HEK293T (cell line): ENCODE measurements at regions not wholly inside any gene's neighbourhood (a gene's known extent, or its start where the extent isn't known, plus 50 kb on each side); places are given as distances from the start of the nearest gene placed in this dataset.
"Not testable (repeated sequence)": the region's sequence is repeated elsewhere in the genome, so short reads cannot be mapped to it uniquely, and the experiment has no call there.

Source experiments
- CTCF ChIA-PET: fragments of 350-600 bp; formaldehyde crosslinking; extraction: SDS; loops from one replicate; lab custom pipeline; 2021; ENCODE audit warnings: antibody characterized with exemption, inconsistent platforms; lab: Yijun Ruan, JAX
- POLR2A ChIA-PET: fragments of 350-600 bp; formaldehyde crosslinking; extraction: SDS; loops from one replicate; lab custom pipeline; 2020; ENCODE audit warnings: antibody characterized with exemption, inconsistent platforms; lab: Yijun Ruan, JAX
- DNase-seq: peaks from one replicate; pipeline ENCODE4 v3.0.0; 2012; ENCODE audit warnings: mixed read lengths; ENCODE audit errors: extremely low spot score
- ARNT ChIP-seq: fragments of 450-650 bp; IDR thresholded peaks from 2 replicates; pipeline ENCODE4 v1.6.1; 2017; ENCODE audit warnings: mild to moderate bottlenecking
- BHLHE40 ChIP-seq: fragments of 450-650 bp; IDR thresholded peaks from 2 replicates; pipeline ENCODE4 v1.6.1; 2016; ENCODE audit warnings: mild to moderate bottlenecking, moderate library complexity, borderline replicate concordance
- CTBP1 ChIP-seq: fragments of 450-650 bp; IDR thresholded peaks from 2 replicates; pipeline ENCODE4 v1.6.1; 2016; ENCODE audit warnings: borderline replicate concordance
- ELF4 ChIP-seq: fragments of 450-650 bp; IDR thresholded peaks from 2 replicates; pipeline ENCODE4 v1.6.1; 2017; ENCODE audit warnings: antibody characterized with exemption
- FOXA1 ChIP-seq: fragments of 450-650 bp; IDR thresholded peaks from 2 replicates; pipeline ENCODE4 v1.6.1; 2016; ENCODE audit warnings: mild to moderate bottlenecking
- FOXK2 ChIP-seq: fragments of 450-650 bp; IDR thresholded peaks from 2 replicates; pipeline ENCODE4 v1.6.1; 2016; ENCODE audit warnings: mild to moderate bottlenecking
- FOXM1 ChIP-seq: fragments of 450-650 bp; IDR thresholded peaks from 2 replicates; pipeline ENCODE4 v1.6.1; 2017; ENCODE audit warnings: mild to moderate bottlenecking, borderline replicate concordance
- HDGF ChIP-seq: fragments of 450-650 bp; IDR thresholded peaks from 2 replicates; pipeline ENCODE4 v1.6.1; 2017; ENCODE audit warnings: antibody characterized with exemption, borderline replicate concordance
- L3MBTL2 ChIP-seq: fragments of 450-650 bp; conservative IDR thresholded peaks from 2 replicates; pipeline ENCODE4 v1.6.1; 2016; ENCODE audit warnings: mild to moderate bottlenecking
- LEF1 ChIP-seq: fragments of 450-650 bp; IDR thresholded peaks from 2 replicates; pipeline ENCODE4 v1.6.1; 2017; ENCODE audit warnings: mild to moderate bottlenecking, borderline replicate concordance
- NFRKB ChIP-seq: fragments of 450-650 bp; IDR thresholded peaks from 2 replicates; pipeline ENCODE4 v1.6.1; 2016; ENCODE audit warnings: mild to moderate bottlenecking, moderate library complexity
- PKNOX1 ChIP-seq: fragments of 450-650 bp; IDR thresholded peaks from 2 replicates; pipeline ENCODE4 v1.6.1; 2016
- SP1 ChIP-seq: fragments of 450-650 bp; IDR thresholded peaks from 2 replicates; pipeline ENCODE4 v1.6.1; 2017
- SUZ12 ChIP-seq: fragments of 450-650 bp; IDR thresholded peaks from 2 replicates; pipeline ENCODE4 v1.6.1; 2016; ENCODE audit warnings: mild to moderate bottlenecking
- TARDBP ChIP-seq: fragments of 450-650 bp; IDR thresholded peaks from 2 replicates; pipeline ENCODE4 v1.6.1; 2016
- ZNF384 ChIP-seq: fragments of 450-650 bp; IDR thresholded peaks from 2 replicates; pipeline ENCODE4 v1.6.1; 2016

DNA sequence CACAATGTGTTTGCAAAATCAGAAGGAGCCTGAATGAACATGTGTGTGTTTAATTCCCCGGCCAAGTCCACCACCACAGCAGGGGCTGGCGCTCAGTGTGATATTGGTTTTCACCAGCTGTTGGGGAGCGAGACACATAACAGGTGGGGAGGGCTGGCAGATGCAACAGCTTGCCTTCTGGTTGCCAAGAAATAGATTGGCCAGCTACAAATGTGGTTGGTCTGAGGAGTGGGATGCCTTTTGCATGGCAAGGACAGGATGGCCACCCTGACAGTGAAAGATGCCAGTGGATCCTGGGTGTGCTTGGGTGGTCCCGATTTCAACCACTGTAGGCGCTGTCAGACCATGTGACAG, 292.5 kb upstream of the FZD8 start:
- no peak for DNase-seq
- no peak for TF ChIP-seq LEF1
- TF ChIP-seq ZNF384 = no peak
- TF ChIP-seq PKNOX1 = no peak
- no peak for TF ChIP-seq L3MBTL2
- no peak for TF ChIP-seq FOXA1
- TF ChIP-seq NFRKB = no peak
- no peak for TF ChIP-seq SUZ12
- no peak for TF ChIP-seq SP1
- TF ChIP-seq ARNT = no peak
- TF ChIP-seq FOXK2 = no peak
- TF ChIP-seq TARDBP = no peak
- POLR2A ChIA-PET = no interaction called here
- CTCF ChIA-PET = no interaction called here

- TF ChIP-seq BHLHE40 (no peak), NFRKB (no peak), LEF1 (no peak), FOXK2 (no peak), HDGF (no peak), PKNOX1 (no peak), FOXM1 (no peak), TARDBP (no peak)
- DNase-seq = no peak
- CTCF ChIA-PET = no interaction called here
- POLR2A ChIA-PET = no interaction called here
These were observed 292.0 kb upstream of the FZD8 start for GRCh38 chr10:35933940-35934641.

- no peak for TF ChIP-seq ZNF384
- no peak for DNase-seq
- CTCF ChIA-PET = no interaction called here
- POLR2A ChIA-PET = no interaction called here
These were observed 291.4 kb upstream of the FZD8 start for GRCh38 chr10:35933491-35933890.

DNA sequence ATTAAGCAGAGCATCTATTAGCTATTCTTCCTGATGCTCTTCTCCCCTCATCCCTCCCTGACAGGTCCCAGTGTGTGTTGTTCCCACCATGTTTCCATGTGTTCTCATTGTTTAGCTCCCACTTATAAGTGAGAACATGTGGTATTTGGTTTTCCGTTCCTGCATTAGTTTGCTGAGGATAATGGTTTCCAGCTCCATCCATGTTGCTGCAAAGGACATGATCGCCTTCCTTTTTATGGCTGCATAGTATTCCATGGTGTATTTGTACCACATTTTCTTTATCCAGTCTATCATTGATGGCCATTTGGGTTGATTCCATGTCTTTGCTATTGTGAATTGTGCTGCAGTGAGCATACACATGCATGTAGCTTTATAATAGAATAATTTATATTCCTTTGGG, 287.9 kb upstream of the FZD8 start:
- POLR2A ChIA-PET, DNase-seq, CTCF ChIA-PET: not testable (repeated sequence)

GRCh38 chr10:35928748-35929147, 286.7 kb upstream of the FZD8 start:
- TF ChIP-seq TARDBP = no peak
- TF ChIP-seq L3MBTL2 = no peak
- no peak for TF ChIP-seq NFRKB
- ChIA-PET POLR2A (no interaction called here), CTCF (no interaction called here)
- DNase-seq = no peak

GRCh38 chr10:35927990-35928488, 285.9 kb upstream of the FZD8 start:
- POLR2A ChIA-PET = no interaction called here
- no peak for TF ChIP-seq SP1
- no peak for TF ChIP-seq CTBP1
- no peak for TF ChIP-seq ZNF384
- no peak for TF ChIP-seq PKNOX1
- no peak for TF ChIP-seq SUZ12
- TF ChIP-seq ELF4 = no peak
- no peak for TF ChIP-seq FOXM1
- no peak for TF ChIP-seq LEF1
- TF ChIP-seq FOXA1 = no peak
- TF ChIP-seq TARDBP = no peak
- no peak for TF ChIP-seq NFRKB
- no peak for TF ChIP-seq HDGF
- TF ChIP-seq BHLHE40 = no peak
- CTCF ChIA-PET = no interaction called here
- DNase-seq = no peak

GRCh38 chr10:35927341-35927740, 285.2 kb upstream of the FZD8 start:
- ChIA-PET CTCF (no interaction called here), POLR2A (no interaction called here)
- no peak for DNase-seq
- TF ChIP-seq LEF1 = no peak
- TF ChIP-seq SUZ12 = no peak
- no peak for TF ChIP-seq TARDBP
- no peak for TF ChIP-seq ARNT
- TF ChIP-seq PKNOX1 = no peak
- no peak for TF ChIP-seq FOXA1
- TF ChIP-seq SP1 = no peak
